HepG2 (cell line): ENCODE measurements at regions not wholly inside any gene's neighbourhood (a gene's known extent, or its start where the extent isn't known, plus 50 kb on each side); places are given as distances from the start of the nearest gene placed in this dataset.

Experiments used
- ATAC-seq: fragments of 200-7000 bp; cut with Tn5 transposase; 3 replicates; pipeline ENCODE4 v1.9.1; 2020; ENCODE audit warnings: mild to moderate bottlenecking, moderate library complexity
- BruUV-seq: library from RNA; stranded (reverse); fragments of 400-500 nt; replicated peaks from 2 replicates; lab custom pipeline; 2021; lab: Mats Ljungman, UMichigan
- CTCF ChIA-PET: fragments of 300-600 bp; formaldehyde crosslinking; extraction: SDS; loops from one replicate; lab custom pipeline; 2021; ENCODE audit warnings: low total read pairs, inconsistent platforms, low intra/inter-chr PET ratio; lab: Yijun Ruan, JAX
- POLR2A ChIA-PET: fragments of 350-600 bp; sonication (Branson Sonifier 250); formaldehyde crosslinking; loops from one replicate; lab custom pipeline; 2020; ENCODE audit warnings: antibody characterized with exemption, inconsistent platforms; lab: Yijun Ruan, JAX
- DNase-seq: peaks from one replicate; pipeline ENCODE4 v3.0.0-alpha.2; 2015; ENCODE audit warnings: low spot score
- FAIRE-seq: peaks from 3 replicates; lab custom pipeline; 2011; peaks lifted over from hg19 to GRCh38; lab: Jason Lieb, UNC
- H2AFZ ChIP-seq: one replicate; pipeline ENCODE4 v1.6.1; 2011; ENCODE audit warnings: low read length, inconsistent platforms
- H3K27ac ChIP-seq: fragments of 300-600 bp; 3 replicates; pipeline ENCODE4 v1.8.0; 2011; ENCODE audit warnings: mixed run types, mild to moderate bottlenecking, mixed read lengths, low read length, inconsistent platforms; ENCODE audit not compliant: insufficient read depth; ENCODE audit errors: extremely low read length
- H3K27me3 ChIP-seq, 2 experiments: fragments of 200-600 bp in 1 of 2; 2 replicates in 1 of 2; 3 replicates in 1 of 2; pipeline versions ENCODE4 v1.6.0 to v1.8.0; 2011; ENCODE audit warnings: low read length in 2 of 2, mild to moderate bottlenecking in 2 of 2, moderate library complexity in 2 of 2, inconsistent platforms in 1 of 2; ENCODE audit not compliant: insufficient read depth in 2 of 2, control insufficient read depth in 1 of 2
- H3K36me3 ChIP-seq, 2 experiments: fragments of 200-600 bp in 1 of 2; replicated peaks in 1 of 2; 2 replicates in 1 of 2; 3 replicates in 1 of 2; pipeline versions ENCODE4 v1.5.1 to v1.8.0; 2011; ENCODE audit warnings: low read length in 2 of 2, inconsistent platforms in 1 of 2; ENCODE audit not compliant: insufficient read depth in 2 of 2, control insufficient read depth in 1 of 2
- H3K4me1 ChIP-seq: 2 replicates; pipeline ENCODE4 v1.5.1; 2012; ENCODE audit warnings: low read length, inconsistent platforms; ENCODE audit not compliant: insufficient read depth
- H3K4me2 ChIP-seq: 2 replicates; pipeline ENCODE4 v1.6.0; 2011; ENCODE audit warnings: low read depth, low read length, inconsistent platforms
- H3K4me3 ChIP-seq, 3 experiments: fragments of 200-600 bp in 1 of 3; sonication (generic), shearing (Covaris generic) in 1 of 3; replicated peaks in 1 of 3; 2 replicates each; pipeline ENCODE4 v1.5.1; 2011 to 2016; ENCODE audit warnings: low read length in 3 of 3, inconsistent platforms in 2 of 3, low read depth in 2 of 3, mild to moderate bottlenecking in 2 of 3, control low read depth in 1 of 3, mixed read lengths in 1 of 3; ENCODE audit not compliant: insufficient read depth in 1 of 3
- H3K79me2 ChIP-seq: one replicate; pipeline ENCODE4 v1.6.1; 2011; ENCODE audit warnings: low read length, inconsistent platforms; ENCODE audit not compliant: insufficient read depth
- H3K9ac ChIP-seq: 2 replicates; pipeline ENCODE4 v1.6.0; 2011; ENCODE audit warnings: mild to moderate bottlenecking, low read depth, low read length, inconsistent platforms; ENCODE audit not compliant: insufficient read depth
- H3K9me3 ChIP-seq: 2 replicates; pipeline ENCODE4 v1.5.1; 2012; ENCODE audit warnings: mild to moderate bottlenecking, low read length
- H4K20me1 ChIP-seq: 2 replicates; pipeline ENCODE4 v1.6.0; 2011; ENCODE audit warnings: inconsistent platforms, mild to moderate bottlenecking, low read length, moderate library complexity; ENCODE audit not compliant: insufficient read depth
- DMAP1 ChIP-seq: IDR thresholded peaks from 2 replicates; pipeline ENCODE4 v1.6.1; 2016
- DNMT1 ChIP-seq: sonication (generic); formaldehyde crosslinking; IDR thresholded peaks from 2 replicates; pipeline ENCODE4 v1.5.1; 2020; ENCODE audit warnings: mild to moderate bottlenecking, missing genetic modification reagents
- HNF4A ChIP-seq: sonication (generic); formaldehyde crosslinking; IDR thresholded peaks from 2 replicates; pipeline ENCODE4 v1.4.0; 2020; ENCODE audit warnings: missing genetic modification reagents
- RARA ChIP-seq: IDR thresholded peaks from 2 replicates; pipeline ENCODE4 v1.6.1; 2016; ENCODE audit warnings: missing genetic modification reagents, missing compliant biosample characterization
- RBFOX2 ChIP-seq: fragments of 200-400 bp; formaldehyde crosslinking; IDR thresholded peaks from 2 replicates; pipeline ENCODE4 v1.6.1; 2017; ENCODE audit warnings: low read depth, mild to moderate bottlenecking, low read length
- RFX1 ChIP-seq: fragments of 450-650 bp; IDR thresholded peaks from 2 replicates; pipeline ENCODE4 v1.6.1; 2017
- RORA ChIP-seq: sonication (generic); formaldehyde crosslinking; IDR thresholded peaks from 2 replicates; pipeline ENCODE4 v1.5.0; 2020; ENCODE audit warnings: mild to moderate bottlenecking, missing genetic modification reagents, moderate library complexity
- SAP130 ChIP-seq: IDR thresholded peaks from 2 replicates; pipeline ENCODE4 v1.6.1; 2016; ENCODE audit warnings: low read depth
- SPEN ChIP-seq: sonication (generic); formaldehyde crosslinking; IDR thresholded peaks from 2 replicates; pipeline ENCODE4 v1.5.1; 2020; ENCODE audit warnings: low read depth, mild to moderate bottlenecking, missing genetic modification reagents
- ZFP90 ChIP-seq: sonication (generic); formaldehyde crosslinking; IDR thresholded peaks from 2 replicates; pipeline ENCODE4 v1.8.0; 2022; ENCODE audit warnings: missing genetic modification reagents, mild to moderate bottlenecking, inconsistent platforms, borderline replicate concordance
- ZNF644 ChIP-seq: IDR thresholded peaks from 2 replicates; pipeline ENCODE4 v1.6.1; 2016; ENCODE audit warnings: low read depth
- ZNF766 ChIP-seq: sonication (generic); formaldehyde crosslinking; IDR thresholded peaks from 2 replicates; pipeline ENCODE4 v1.5.0; 2020; ENCODE audit warnings: missing genetic modification reagents, borderline replicate concordance
- ZSCAN12 ChIP-seq: sonication (generic); formaldehyde crosslinking; IDR thresholded peaks from 2 replicates; pipeline ENCODE4 v1.9.0; 2021; ENCODE audit warnings: mild to moderate bottlenecking, missing genetic modification reagents
- WGBS: methylation state at CpG from one replicate; pipeline ENCODE4 v1.1.6; 2017; ENCODE audit warnings: low lambda C conversion rate; 5-methylcytosine and 5-hydroxymethylcytosine counted together
- in situ Hi-C: cut with HindIII; loops from 2 replicates; pipeline ENCODE4 v1.10.0; 2017; ENCODE audit warnings: low pct_unique_long_range_greater_than_20kb; ENCODE audit not compliant: extremely low pct_ligation_motif_present
- intact Hi-C: fragments of 100-400 bp; cut with micrococcal nuclease; formaldehyde crosslinking; loops from one replicate; pipeline ENCODE4 v1.10.0; 2022; ENCODE audit not compliant: unreplicated experiment
- TF ChIP-seq, protein P1 (sequence below): sonication (generic); formaldehyde crosslinking; IDR thresholded peaks from 2 replicates; pipeline ENCODE4 v1.8.0; 2023; ENCODE audit warnings: mild to moderate bottlenecking, missing genetic modification reagents
- TF ChIP-seq, protein P2 (sequence below): sonication (generic); formaldehyde crosslinking; IDR thresholded peaks from 2 replicates; pipeline ENCODE4 v1.4.0; 2020; ENCODE audit warnings: mild to moderate bottlenecking, missing genetic modification reagents
- TF ChIP-seq, protein P3 (sequence below): sonication (generic); formaldehyde crosslinking; IDR thresholded peaks from 2 replicates; pipeline ENCODE4 v1.5.1; 2020; ENCODE audit warnings: missing genetic modification reagents, mild to moderate bottlenecking, borderline replicate concordance
- TF ChIP-seq, protein P4 (sequence below): sonication (generic); formaldehyde crosslinking; IDR thresholded peaks from 2 replicates; pipeline ENCODE4 v1.8.0; 2022; ENCODE audit warnings: mild to moderate bottlenecking, missing genetic modification reagents

DNA sequence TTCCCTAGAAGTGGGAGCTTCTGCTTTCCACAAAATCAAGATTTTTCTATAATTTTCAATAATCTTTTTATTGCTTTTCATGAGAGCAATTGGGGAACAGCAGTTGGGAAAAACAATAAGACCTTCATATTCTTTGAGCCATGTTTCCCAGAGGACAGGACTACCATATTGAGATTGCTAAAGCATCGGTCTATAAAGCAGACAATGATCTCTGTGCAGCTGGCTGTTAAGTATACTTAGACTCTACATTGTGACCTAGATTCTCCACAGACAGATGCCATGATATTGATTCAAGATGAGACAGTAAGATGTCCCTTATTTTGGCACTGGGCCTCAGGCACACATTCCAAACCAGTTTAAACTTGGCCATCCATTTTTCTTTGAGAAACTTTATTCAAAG is 1178.7 kb downstream of the SUCLG1 start:
- H3K27me3 ChIP-seq, result no peaks in the 10 kb centered on the region; a peak in 1 of 5 replicates
- no peaks in the 10 kb centered on the region for H3K36me3 ChIP-seq
- no peak overlapping the region for H3K27ac ChIP-seq
- H3K4me2 ChIP-seq, result no peak overlapping the region
- ATAC-seq, result no peak
- BruUV-seq, result no TSS peak
- H3K9ac ChIP-seq, result no peak overlapping the region
- in situ Hi-C loops (no loop called here), intact Hi-C loops (no loop called here)
- peaks cover 84% of the 10 kb centered on the region for H3K9me3 ChIP-seq
- no peak overlapping the region for H2AFZ ChIP-seq
- H3K79me2 ChIP-seq, result no peaks in the 10 kb centered on the region
- POLR2A ChIA-PET, result no interaction called here
- no peak overlapping the region for H3K4me3 ChIP-seq
- TF ChIP-seq RFX1 (no peak), ZNF644 (CRISPR knock-in tag) (no peak), RBFOX2 (no peak), RORA (CRISPR knock-in tag) (no peak), SPEN (CRISPR knock-in tag) (no peak), DNMT1 (CRISPR knock-in tag) (no peak), ZFP90 (CRISPR knock-in tag) (no peak), ZSCAN12 (CRISPR knock-in tag) (no peak), RARA (CRISPR knock-in tag) (no peak), ZNF766 (CRISPR knock-in tag) (no peak), SAP130 (CRISPR knock-in tag) (no peak), DMAP1 (CRISPR knock-in tag) (no peak), HNF4A (CRISPR knock-in tag) (no peak)
- TF ChIP-seq, protein P1, sequence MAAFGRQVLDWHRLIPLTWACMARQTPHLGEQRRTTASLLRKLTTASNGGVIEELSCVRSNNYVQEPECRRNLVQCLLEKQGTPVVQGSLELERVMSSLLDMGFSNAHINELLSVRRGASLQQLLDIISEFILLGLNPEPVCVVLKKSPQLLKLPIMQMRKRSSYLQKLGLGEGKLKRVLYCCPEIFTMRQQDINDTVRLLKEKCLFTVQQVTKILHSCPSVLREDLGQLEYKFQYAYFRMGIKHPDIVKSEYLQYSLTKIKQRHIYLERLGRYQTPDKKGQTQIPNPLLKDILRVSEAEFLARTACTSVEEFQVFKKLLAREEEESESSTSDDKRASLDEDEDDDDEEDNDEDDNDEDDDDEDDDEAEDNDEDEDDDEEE (CRISPR knock-in tag), result no peak
- TF ChIP-seq, protein P2, sequence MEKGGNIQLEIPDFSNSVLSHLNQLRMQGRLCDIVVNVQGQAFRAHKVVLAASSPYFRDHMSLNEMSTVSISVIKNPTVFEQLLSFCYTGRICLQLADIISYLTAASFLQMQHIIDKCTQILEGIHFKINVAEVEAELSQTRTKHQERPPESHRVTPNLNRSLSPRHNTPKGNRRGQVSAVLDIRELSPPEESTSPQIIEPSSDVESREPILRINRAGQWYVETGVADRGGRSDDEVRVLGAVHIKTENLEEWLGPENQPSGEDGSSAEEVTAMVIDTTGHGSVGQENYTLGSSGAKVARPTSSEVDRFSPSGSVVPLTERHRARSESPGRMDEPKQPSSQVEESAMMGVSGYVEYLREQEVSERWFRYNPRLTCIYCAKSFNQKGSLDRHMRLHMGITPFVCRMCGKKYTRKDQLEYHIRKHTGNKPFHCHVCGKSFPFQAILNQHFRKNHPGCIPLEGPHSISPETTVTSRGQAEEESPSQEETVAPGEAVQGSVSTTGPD, result no peak
- TF ChIP-seq, protein P3, sequence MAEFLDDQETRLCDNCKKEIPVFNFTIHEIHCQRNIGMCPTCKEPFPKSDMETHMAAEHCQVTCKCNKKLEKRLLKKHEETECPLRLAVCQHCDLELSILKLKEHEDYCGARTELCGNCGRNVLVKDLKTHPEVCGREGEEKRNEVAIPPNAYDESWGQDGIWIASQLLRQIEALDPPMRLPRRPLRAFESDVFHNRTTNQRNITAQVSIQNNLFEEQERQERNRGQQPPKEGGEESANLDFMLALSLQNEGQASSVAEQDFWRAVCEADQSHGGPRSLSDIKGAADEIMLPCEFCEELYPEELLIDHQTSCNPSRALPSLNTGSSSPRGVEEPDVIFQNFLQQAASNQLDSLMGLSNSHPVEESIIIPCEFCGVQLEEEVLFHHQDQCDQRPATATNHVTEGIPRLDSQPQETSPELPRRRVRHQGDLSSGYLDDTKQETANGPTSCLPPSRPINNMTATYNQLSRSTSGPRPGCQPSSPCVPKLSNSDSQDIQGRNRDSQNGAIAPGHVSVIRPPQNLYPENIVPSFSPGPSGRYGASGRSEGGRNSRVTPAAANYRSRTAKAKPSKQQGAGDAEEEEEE (CRISPR knock-in tag), result no peak
- TF ChIP-seq, protein P4, sequence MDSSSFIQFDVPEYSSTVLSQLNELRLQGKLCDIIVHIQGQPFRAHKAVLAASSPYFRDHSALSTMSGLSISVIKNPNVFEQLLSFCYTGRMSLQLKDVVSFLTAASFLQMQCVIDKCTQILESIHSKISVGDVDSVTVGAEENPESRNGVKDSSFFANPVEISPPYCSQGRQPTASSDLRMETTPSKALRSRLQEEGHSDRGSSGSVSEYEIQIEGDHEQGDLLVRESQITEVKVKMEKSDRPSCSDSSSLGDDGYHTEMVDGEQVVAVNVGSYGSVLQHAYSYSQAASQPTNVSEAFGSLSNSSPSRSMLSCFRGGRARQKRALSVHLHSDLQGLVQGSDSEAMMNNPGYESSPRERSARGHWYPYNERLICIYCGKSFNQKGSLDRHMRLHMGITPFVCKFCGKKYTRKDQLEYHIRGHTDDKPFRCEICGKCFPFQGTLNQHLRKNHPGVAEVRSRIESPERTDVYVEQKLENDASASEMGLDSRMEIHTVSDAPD, result no peak
- TF ChIP-seq, all 625 proteins: peak for 0
- Histone ChIP-seq H4K20me1 (no peaks in the 10 kb centered on the region), H3K4me1 (no peaks in the 10 kb centered on the region)
- FAIRE-seq (no peak), DNase-seq (no peak)
- 71% methylated on average over 1 of the region's 1 CpG for WGBS
- CTCF ChIA-PET, result no interaction called here
